Transverse colon (tissue), 4 donors: ENCODE measurements at regions not wholly inside any gene's neighbourhood (a gene's known extent, or its start where the extent isn't known, plus 50 kb on each side); places are given as distances from the start of the nearest gene placed in this dataset.
"Not testable (repeated sequence)": the region's sequence is repeated elsewhere in the genome, so short reads cannot be mapped to it uniquely, and the experiment has no call there.

Source experiments
- DNase-seq: peaks from one replicate; pipeline ENCODE4 v3.0.0-alpha.2; 2019
- H3K27ac ChIP-seq, 4 donors: fragments of 200-600 bp; sonication (generic); 2 replicates each; pipeline ENCODE4 v1.5.1; 2016 to 2018; ENCODE audit warnings: inconsistent platforms in 4 of 4
- H3K27me3 ChIP-seq: fragments of 200-600 bp; sonication (generic); 2 replicates; pipeline ENCODE4 v1.5.1; 2017; ENCODE audit warnings: inconsistent platforms
- H3K36me3 ChIP-seq, 4 donors: fragments of 200-600 bp; sonication (generic); 2 replicates each; pipeline ENCODE4 v1.5.1; 2017 to 2019; ENCODE audit warnings: inconsistent platforms in 4 of 4
- H3K4me1 ChIP-seq, 4 donors: fragments of 200-600 bp; sonication (generic); 2 replicates each; pipeline ENCODE4 v1.5.1; 2017 to 2020; ENCODE audit warnings: inconsistent platforms in 4 of 4
- H3K4me3 ChIP-seq, 4 donors: fragments of 200-600 bp; sonication (generic); 1 replicate in 1 of 4; 2 replicates in 3 of 4; pipeline versions ENCODE4 v1.5.1 to v1.6.1; 2017 to 2019; ENCODE audit warnings: inconsistent platforms in 4 of 4
- H3K9me3 ChIP-seq, 2 donors: fragments of 200-600 bp; sonication (generic); 2 replicates each; pipeline ENCODE4 v1.5.1; 2017 to 2019; ENCODE audit warnings: inconsistent platforms in 2 of 2
- CTCF ChIP-seq, 5 experiments: fragments of 200-600 bp in 3 of 5; fragments of 450-650 bp in 2 of 5; sonication (generic) in 3 of 5; IDR thresholded peaks; 1 replicate in 2 of 5; 2 replicates in 3 of 5; pipeline ENCODE4 v1.5.1; 2016 to 2017; ENCODE audit warnings: antibody characterized with exemption in 5 of 5, inconsistent platforms in 3 of 5, mild to moderate bottlenecking in 2 of 5, moderate library complexity in 1 of 5
- EP300 ChIP-seq: sonication (generic); formaldehyde crosslinking; IDR thresholded peaks from one replicate; pipeline ENCODE4 v1.6.1; 2017; ENCODE audit warnings: antibody characterized with exemption, low read depth
- WGBS, 2 donors: methylation state at CpG; one replicate each; pipeline ENCODE4 v1.1.5; 2018; ENCODE audit warnings: low coverage in 1 of 2; 5-methylcytosine and 5-hydroxymethylcytosine counted together
- in situ Hi-C, 4 donors: fragments of 200-750 bp; cut with MboI; loops; one replicate each; pipeline versions ENCODE4 v1.15.0 to v1.15.1; 2017; ENCODE audit warnings: low sequenced_read_pairs in 3 of 4, low pct_ligation_motif_present in 1 of 4, low pct_unique_long_range_greater_than_20kb in 1 of 4
- intact Hi-C: fragments of 100-400 bp; cut with DNase I; formaldehyde crosslinking; loops from one replicate; pipeline ENCODE4 v1.15.1; 2023; ENCODE audit warnings: low total_unique reads

GRCh38 chr2:89756616-89757015 lies 1065.1 kb downstream of the RPIA start:
- H3K27ac ChIP-seq, in situ Hi-C loops: not testable (repeated sequence)

GRCh38 chr2:89758332-89759026 lies 1067.0 kb downstream of the RPIA start:
- H3K36me3 ChIP-seq, H3K27me3 ChIP-seq, H3K9me3 ChIP-seq, H3K4me1 ChIP-seq, DNase-seq, intact Hi-C loops, in situ Hi-C loops, H3K4me3 ChIP-seq, H3K27ac ChIP-seq: not testable (repeated sequence)
- WGBS, 2 donors: 66 to 73% methylated on average over 14 of the region's 14 CpGs

More at GRCh38 chr2:89756616-89757015, 1065.1 kb downstream of the RPIA start:
- 67% methylated on average over 2 of the region's 2 CpGs; no CpG with 5 or more reads in 1 of the 2 donors for WGBS, 2 donors
- H3K36me3 ChIP-seq, intact Hi-C loops, H3K9me3 ChIP-seq, H3K4me3 ChIP-seq, DNase-seq, H3K27me3 ChIP-seq, H3K4me1 ChIP-seq: not testable (repeated sequence)

GRCh38 chr2:89760762-89761161 lies 1069.3 kb downstream of the RPIA start:
- H3K36me3 ChIP-seq, H3K27ac ChIP-seq, intact Hi-C loops, H3K27me3 ChIP-seq, H3K9me3 ChIP-seq, H3K4me3 ChIP-seq, H3K4me1 ChIP-seq, in situ Hi-C loops, DNase-seq: not testable (repeated sequence)
- WGBS, 2 donors: 86 to 95% methylated on average over 3 to 6 of the region's 6 CpGs

- intact Hi-C loops, H3K27me3 ChIP-seq, H3K36me3 ChIP-seq, in situ Hi-C loops, DNase-seq, H3K4me3 ChIP-seq, H3K27ac ChIP-seq, H3K9me3 ChIP-seq, H3K4me1 ChIP-seq: not testable (repeated sequence)
- 41 to 63% methylated on average over 2 of the region's 2 CpGs for WGBS, 2 donors
These were observed 1069.7 kb downstream of the RPIA start for GRCh38 chr2:89761171-89761570.

- in situ Hi-C loops, H3K36me3 ChIP-seq, H3K27ac ChIP-seq, H3K4me3 ChIP-seq, intact Hi-C loops, H3K4me1 ChIP-seq, H3K9me3 ChIP-seq, DNase-seq: not testable (repeated sequence)
- WGBS, 2 donors: 74 to 87% methylated on average over 4 of the region's 4 CpGs
- peaks cover 15% of the 10 kb centered on the region for H3K27me3 ChIP-seq
These were observed 1070.4 kb downstream of the RPIA start for GRCh38 chr2:89761863-89762262.

- H3K4me1 ChIP-seq, H3K9me3 ChIP-seq, DNase-seq, H3K27ac ChIP-seq, H3K36me3 ChIP-seq, in situ Hi-C loops, intact Hi-C loops, H3K4me3 ChIP-seq: not testable (repeated sequence)
- H3K27me3 ChIP-seq: peaks cover 23% of the 10 kb centered on the region
- 80 to 87% methylated on average over 1 to 13 of the region's 13 CpGs for WGBS, 2 donors
These were observed 1071.2 kb downstream of the RPIA start for GRCh38 chr2:89762461-89763253.

- Histone ChIP-seq H3K9me3 (no peaks in the 10 kb centered on the region), H3K36me3 (no peaks in the 10 kb centered on the region), H3K4me3 (no peak overlapping the region), H3K27me3 (peaks cover 29% of the 10 kb centered on the region), H3K4me1 (peaks cover 0 to 4% (median 0%) of the 10 kb centered on the region in 4 donors), H3K27ac (no peak overlapping the region)
- in situ Hi-C loops (no loop called here), intact Hi-C loops (no loop called here)
- TF ChIP-seq CTCF (IDR thresholded peaks at IDR 0.05) (no peak), EP300 (no peak)
- DNase-seq: no peak
- 92 to 100% methylated on average over 1 to 17 of the region's 17 CpGs for WGBS, 2 donors
These were observed 1071.7 kb downstream of the RPIA start for GRCh38 chr2:89763254-89763580.
